ENCODE measurements at regions not wholly inside any gene's neighbourhood (a gene's known extent, or its start where the extent isn't known, plus 50 kb on each side); places are given as distances from the start of the nearest gene placed in this dataset.

DNA sequence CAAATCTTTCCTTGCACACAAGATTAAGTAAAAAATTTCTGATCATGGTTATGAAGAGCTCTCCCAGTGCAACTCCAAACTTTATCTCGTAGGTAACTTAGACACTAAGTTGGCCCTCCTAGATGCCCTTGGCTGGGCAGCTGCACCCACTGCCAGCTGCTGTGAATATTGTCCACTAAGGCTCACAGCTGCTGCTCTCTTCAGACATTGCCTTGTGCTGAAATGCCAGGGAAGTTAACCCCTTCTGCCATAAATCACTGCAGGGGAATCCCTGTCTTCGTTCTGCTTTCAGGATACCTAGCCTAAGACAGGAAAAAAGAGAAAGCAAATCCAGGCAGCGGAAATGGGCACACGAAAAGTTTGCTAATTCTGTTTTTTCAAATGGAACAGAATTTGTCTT lies 106.4 kb downstream of the IRX5 start:
- TF ChIP-seq, protein P1, sequence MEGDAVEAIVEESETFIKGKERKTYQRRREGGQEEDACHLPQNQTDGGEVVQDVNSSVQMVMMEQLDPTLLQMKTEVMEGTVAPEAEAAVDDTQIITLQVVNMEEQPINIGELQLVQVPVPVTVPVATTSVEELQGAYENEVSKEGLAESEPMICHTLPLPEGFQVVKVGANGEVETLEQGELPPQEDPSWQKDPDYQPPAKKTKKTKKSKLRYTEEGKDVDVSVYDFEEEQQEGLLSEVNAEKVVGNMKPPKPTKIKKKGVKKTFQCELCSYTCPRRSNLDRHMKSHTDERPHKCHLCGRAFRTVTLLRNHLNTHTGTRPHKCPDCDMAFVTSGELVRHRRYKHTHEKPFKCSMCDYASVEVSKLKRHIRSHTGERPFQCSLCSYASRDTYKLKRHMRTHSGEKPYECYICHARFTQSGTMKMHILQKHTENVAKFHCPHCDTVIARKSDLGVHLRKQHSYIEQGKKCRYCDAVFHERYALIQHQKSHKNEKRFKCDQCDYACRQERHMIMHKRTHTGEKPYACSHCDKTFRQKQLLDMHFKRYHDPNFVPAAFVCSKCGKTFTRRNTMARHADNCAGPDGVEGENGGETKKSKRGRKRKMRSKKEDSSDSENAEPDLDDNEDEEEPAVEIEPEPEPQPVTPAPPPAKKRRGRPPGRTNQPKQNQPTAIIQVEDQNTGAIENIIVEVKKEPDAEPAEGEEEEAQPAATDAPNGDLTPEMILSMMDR (IDR thresholded peaks at IDR 0.05), result no peak
- H3K27me3 Mint-ChIP-seq, result peaks cover 3% of the 10 kb centered on the region
- no peaks in the 10 kb centered on the region for H3K9me3 Mint-ChIP-seq
- H3K4me1 Mint-ChIP-seq (ENCODE audit: low read depth), result no peaks in the 10 kb centered on the region
- H3K4me3 Mint-ChIP-seq, result no peak overlapping the region
- no peak overlapping the region for H3K27ac Mint-ChIP-seq
- DNase-seq (no peak), ATAC-seq (no peak)
- intact Hi-C loops (cut with micrococcal nuclease), result no loop called here
- H3K36me3 Mint-ChIP-seq (ENCODE audit: low read depth), result no peaks in the 10 kb centered on the region
- POLR2A ChIA-PET, result no interaction called here
- CTCF ChIA-PET, result no interaction called here

DNA sequence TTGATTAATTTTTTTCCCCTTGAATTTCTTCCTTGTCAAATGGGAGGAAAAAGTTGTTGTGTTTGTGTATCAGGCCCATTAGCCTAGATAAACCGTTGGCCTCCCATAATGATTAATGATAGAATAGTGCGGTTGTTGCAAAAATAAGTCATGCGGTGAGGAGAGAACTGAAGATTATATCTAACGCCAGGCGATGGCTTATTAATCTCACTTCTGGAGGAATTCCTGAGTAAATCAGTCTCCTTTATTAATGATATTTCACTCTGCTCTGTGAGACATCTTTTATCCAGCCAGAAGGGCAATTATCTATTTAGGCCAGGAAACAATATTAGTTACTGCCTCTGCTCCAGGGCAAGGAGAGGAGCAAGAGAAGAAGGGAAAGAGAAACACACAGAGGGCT lies 107.3 kb downstream of the IRX5 start:
- Mint-ChIP-seq H3K27me3 (no peaks in the 10 kb centered on the region), H3K9me3 (no peaks in the 10 kb centered on the region), H3K27ac (no peak overlapping the region), H3K4me1 (ENCODE audit: low read depth) (no peaks in the 10 kb centered on the region), H3K36me3 (ENCODE audit: low read depth) (no peaks in the 10 kb centered on the region), H3K4me3 (no peak overlapping the region)
- TF ChIP-seq, protein P1 (IDR thresholded peaks at IDR 0.05), result no peak
- ATAC-seq (no peak), DNase-seq (no peak)
- CTCF ChIA-PET, result no interaction called here
- intact Hi-C loops (cut with micrococcal nuclease), result no loop called here
- POLR2A ChIA-PET, result no interaction called here

DNA sequence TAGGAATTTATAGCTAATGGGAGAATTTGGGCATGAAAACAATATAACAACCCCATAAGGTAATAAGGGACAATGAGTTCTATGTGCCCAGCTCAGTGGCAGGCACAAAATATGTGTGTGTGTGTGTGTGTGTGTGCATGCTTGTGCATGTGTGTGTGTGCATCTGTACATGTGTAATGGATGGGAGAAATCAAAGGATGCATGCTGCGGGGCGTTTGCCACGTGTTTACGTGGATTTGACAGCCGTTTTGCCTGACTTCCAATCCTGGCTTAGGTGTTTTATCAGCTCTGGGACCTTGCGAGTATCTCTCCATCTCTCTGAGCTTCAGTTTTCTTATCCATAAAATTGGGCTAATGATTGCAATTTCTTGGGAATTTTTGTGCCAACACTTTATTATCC lies 108.4 kb downstream of the IRX5 start:
- ATAC-seq (no peak), DNase-seq (no peak)
- no peaks in the 10 kb centered on the region for H3K4me1 Mint-ChIP-seq (ENCODE audit: low read depth)
- no peak overlapping the region for H3K27ac Mint-ChIP-seq
- TF ChIP-seq, protein P1 (IDR thresholded peaks at IDR 0.05), result no peak
- CTCF ChIA-PET, result no interaction called here
- H3K4me3 Mint-ChIP-seq, result no peak overlapping the region
- H3K27me3 Mint-ChIP-seq, result no peaks in the 10 kb centered on the region
- intact Hi-C loops (cut with micrococcal nuclease), result no loop called here
- POLR2A ChIA-PET, result no interaction called here
- H3K9me3 Mint-ChIP-seq, result no peaks in the 10 kb centered on the region
- no peaks in the 10 kb centered on the region for H3K36me3 Mint-ChIP-seq (ENCODE audit: low read depth)

DNA sequence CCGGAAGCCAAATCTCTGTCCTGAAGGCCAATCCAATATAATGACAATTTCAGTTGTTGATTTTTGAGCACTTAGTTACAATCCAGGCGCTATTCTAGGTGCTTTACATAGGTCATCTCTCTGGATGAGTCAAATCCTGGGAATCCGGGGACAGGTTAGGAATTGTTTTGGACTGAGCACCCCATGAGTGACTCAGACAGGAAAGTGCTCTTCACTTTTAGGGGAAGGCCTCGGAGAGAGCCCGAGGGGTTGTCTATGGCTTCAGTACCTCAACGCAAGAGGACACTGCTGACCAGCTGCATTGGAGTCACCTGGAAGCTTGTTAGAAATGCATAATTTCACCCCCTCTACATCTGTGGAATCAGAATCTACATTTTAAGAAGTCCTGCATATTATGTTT lies 108.8 kb downstream of the IRX5 start:
- H3K36me3 Mint-ChIP-seq (ENCODE audit: low read depth), result no peaks in the 10 kb centered on the region
- TF ChIP-seq, protein P1 (IDR thresholded peaks at IDR 0.05), result no peak

DNA sequence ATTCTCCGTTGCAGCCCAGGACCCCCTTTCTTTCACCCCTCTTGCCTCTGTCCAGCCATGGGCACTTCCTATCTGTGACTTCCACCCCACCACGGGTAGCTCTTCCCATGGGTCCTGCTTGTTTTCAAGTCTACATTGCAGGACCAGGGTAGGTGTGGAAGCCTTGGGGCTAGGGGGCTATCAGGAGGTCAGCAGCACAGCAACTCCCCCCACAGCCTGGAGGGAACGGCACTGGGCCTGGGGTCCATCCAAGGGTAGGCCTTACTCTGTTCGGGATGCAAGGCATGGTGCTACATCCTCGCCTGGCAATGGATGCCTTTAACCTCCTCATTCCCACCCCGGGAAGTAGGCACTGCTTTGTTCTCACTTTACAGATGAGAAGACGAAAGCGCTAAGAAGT lies 109.3 kb downstream of the IRX5 start:
- ChIA-PET POLR2A (no interaction called here), CTCF (no interaction called here)
- no peaks in the 10 kb centered on the region for H3K27me3 Mint-ChIP-seq
- DNase-seq (no peak), ATAC-seq (no peak)
- H3K4me3 Mint-ChIP-seq, result no peak overlapping the region
- H3K27ac Mint-ChIP-seq, result no peak overlapping the region
- intact Hi-C loops (cut with micrococcal nuclease), result no loop called here
- no peaks in the 10 kb centered on the region for H3K9me3 Mint-ChIP-seq
- no peaks in the 10 kb centered on the region for H3K4me1 Mint-ChIP-seq (ENCODE audit: low read depth)
- TF ChIP-seq, protein P1 (IDR thresholded peaks at IDR 0.05), result no peak
- no peaks in the 10 kb centered on the region for H3K36me3 Mint-ChIP-seq (ENCODE audit: low read depth)

More for the DNA sequence above, 108.8 kb downstream of the IRX5 start:
- Mint-ChIP-seq H3K4me3 (no peak overlapping the region), H3K27ac (no peak overlapping the region), H3K4me1 (ENCODE audit: low read depth) (no peaks in the 10 kb centered on the region), H3K9me3 (no peaks in the 10 kb centered on the region), H3K27me3 (no peaks in the 10 kb centered on the region)
- no peak for DNase-seq
- intact Hi-C loops (cut with micrococcal nuclease), result no loop called here
- no peak for ATAC-seq
- POLR2A ChIA-PET, result no interaction called here
- CTCF ChIA-PET, result no interaction called here

Measured in activated CD8-positive, alpha-beta T cell treated with anti-CD3 and anti-CD28 coated beads for 36 hours (primary cell).